KBM-7 (cell line): ENCODE measurements at regions not wholly inside any gene's neighbourhood (a gene's known extent, or its start where the extent isn't known, plus 50 kb on each side); places are given as distances from the start of the nearest gene placed in this dataset.
"Not testable (repeated sequence)": the region's sequence is repeated elsewhere in the genome, so short reads cannot be mapped to it uniquely, and the experiment has no call there.

Experiments used
- DNase-seq: peaks from one replicate; pipeline ENCODE4 v3.0.0-alpha.2; 2015
- in situ Hi-C: fragments of 300-500 bp; cut with MboI; formaldehyde crosslinking; loops from 2 replicates; pipeline ENCODE4 v1.14.3; 2020; ENCODE audit warnings: low sequenced_read_pairs, low pct_unique_long_range_greater_than_20kb, mixed read lengths

DNA sequence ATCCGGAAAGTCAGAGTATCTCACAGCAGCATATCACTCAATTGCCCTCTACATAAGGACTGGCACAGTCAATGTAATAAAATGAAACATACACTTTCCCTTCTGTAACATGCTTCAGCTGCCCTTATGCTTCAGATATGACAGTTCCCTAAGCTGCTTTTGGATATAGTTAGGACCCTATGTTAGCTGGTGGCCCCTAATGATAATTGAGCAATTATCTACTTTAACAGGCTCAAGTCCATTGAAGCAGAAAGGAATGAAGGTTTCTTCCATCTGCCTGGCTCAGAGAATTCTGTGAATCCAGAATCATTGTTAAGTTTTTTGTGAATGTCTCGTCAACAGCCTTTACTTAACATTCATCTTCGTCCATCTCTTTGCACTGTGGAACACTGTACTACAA, 951.2 kb upstream of the DIAPH2 start:
- in situ Hi-C loops: no loop called here
- DNase-seq: no peak

DNA sequence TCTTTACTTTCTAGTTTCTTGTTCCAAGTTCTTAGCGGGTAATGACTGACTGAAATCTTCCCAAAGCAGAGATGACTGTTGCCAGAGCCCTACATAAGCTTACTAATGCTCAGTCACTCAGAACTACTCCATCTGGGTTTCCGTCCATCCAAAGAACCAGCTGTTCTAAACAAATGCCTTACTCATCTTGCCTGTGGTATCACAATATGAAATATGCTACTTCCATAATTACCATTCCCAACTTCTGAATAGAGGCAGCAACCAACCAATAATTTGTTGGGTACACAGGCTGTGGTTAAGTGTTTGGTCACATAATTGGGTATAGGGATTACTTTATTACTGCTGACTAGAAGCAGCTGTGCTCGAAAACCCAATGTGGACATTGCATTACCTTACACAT, 930.2 kb upstream of the DIAPH2 start:
- DNase-seq: no peak
- in situ Hi-C loops: no loop called here

DNA sequence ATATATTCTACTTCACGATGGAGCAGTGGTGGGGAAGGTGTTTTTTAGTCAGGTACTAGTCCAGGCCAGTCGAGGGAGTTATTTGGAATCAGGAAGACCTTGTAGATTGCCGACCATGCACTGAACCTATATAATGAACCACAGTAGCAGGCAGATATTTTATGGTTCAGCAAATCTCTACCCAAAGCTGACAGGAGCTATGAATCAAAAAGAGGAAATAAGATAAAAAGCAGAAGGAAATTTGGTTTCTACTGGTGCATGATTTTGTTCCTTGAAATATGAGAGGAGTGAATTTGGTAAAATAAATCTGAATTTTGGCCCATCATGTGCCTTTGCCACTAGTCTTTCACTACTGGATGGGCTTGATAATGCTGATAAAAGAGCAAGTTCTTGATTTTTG, 924.3 kb upstream of the DIAPH2 start:
- peak; percentile 87 for DNase-seq
- in situ Hi-C loops: no loop called here

- DNase-seq: peak; percentile 27
- in situ Hi-C loops: no loop called here
These were observed 921.9 kb upstream of the DIAPH2 start for GRCh38 chrX:95762716-95763115.

DNA sequence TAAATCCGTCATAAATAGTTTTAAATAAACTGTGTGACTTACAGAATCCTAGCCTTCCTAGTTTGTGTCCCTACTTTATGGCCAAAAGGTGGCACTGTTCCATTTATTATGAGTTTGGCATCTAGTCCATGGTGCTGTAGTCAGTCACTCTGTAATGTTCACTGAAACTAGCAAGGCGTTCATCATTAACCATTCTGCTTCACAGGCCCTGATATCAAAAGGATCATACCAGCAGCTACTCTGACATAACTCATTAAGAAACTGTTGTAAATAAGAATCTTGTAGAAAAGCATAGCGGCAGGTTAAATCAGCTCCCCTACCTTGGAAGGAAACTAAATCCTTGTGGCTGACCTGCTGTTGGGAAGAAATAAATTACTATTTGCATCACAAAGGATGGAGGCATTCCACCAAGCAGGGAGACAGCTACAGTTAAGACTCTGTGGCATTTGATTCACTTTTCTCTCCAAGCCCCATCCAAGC, 919.6 kb upstream of the DIAPH2 start:
- in situ Hi-C loops: no loop called here
- peak; percentile 32 for DNase-seq

- DNase-seq, in situ Hi-C loops: not testable (repeated sequence)
These were observed 913.4 kb upstream of the DIAPH2 start for GRCh38 chrX:95771198-95771597.

- in situ Hi-C loops: no loop called here
- DNase-seq: no peak
These were observed 892.8 kb upstream of the DIAPH2 start for GRCh38 chrX:95791876-95792275.

DNA sequence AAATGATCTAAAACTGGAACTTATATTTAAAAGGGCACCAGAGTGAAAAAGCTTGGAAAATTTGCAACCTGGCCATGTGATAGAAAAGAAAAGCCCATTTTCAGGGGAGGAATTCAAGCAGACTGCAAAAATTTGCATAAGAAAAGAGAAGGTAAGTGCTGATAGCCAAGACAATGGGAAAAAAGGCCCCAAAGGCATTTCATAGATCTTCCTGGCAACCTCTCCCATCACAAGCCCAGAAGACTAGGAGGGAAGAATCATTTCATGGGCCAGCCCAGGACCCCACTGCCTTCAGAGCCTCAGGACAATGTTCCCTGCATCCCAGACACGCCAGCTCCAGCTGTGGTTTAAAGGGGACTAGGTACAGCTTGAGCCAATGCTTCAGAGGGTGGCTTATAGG, 887.3 kb upstream of the DIAPH2 start:
- no peak for DNase-seq
- in situ Hi-C loops: no loop called here

DNA sequence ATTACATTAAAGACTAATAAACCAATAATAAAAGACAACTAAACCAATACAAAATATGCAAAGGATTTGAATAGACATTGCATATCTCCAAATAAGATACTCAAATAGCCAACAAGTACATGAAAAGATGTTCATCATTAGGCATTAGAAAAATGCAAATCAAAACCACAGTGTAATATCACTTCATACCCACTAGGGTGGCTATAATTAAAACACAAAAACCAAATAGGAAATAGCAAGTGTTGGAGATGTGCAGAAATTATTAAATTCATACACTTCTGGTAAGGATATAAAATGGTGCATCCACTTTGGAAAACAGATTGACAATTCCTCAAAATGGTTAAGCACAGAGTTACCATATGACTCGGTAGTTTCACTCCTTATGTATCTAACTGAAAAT, 860.8 kb upstream of the DIAPH2 start:
- no peak for DNase-seq
- in situ Hi-C loops: no loop called here

DNA sequence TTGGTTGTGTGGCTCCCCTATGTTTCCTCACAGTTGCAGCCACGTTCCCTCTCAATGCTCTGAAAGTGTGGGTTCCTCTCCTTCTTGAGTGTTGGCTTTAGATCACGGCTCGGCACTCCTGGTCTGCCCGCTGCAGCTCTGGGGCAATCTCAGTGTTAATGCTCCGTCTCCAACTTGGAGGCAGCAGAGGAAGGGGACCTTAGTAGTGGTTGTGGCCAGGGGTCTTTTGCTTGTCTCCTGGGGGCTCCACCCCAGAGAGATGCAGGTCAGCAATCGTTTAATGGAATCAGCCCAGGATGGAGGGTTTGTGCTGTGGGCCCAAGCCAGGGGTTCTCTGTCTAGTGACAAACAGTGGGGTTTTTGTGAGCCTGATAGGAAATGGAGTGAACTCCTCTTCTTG, 849.4 kb upstream of the DIAPH2 start:
- in situ Hi-C loops: no loop called here
- no peak for DNase-seq

DNA sequence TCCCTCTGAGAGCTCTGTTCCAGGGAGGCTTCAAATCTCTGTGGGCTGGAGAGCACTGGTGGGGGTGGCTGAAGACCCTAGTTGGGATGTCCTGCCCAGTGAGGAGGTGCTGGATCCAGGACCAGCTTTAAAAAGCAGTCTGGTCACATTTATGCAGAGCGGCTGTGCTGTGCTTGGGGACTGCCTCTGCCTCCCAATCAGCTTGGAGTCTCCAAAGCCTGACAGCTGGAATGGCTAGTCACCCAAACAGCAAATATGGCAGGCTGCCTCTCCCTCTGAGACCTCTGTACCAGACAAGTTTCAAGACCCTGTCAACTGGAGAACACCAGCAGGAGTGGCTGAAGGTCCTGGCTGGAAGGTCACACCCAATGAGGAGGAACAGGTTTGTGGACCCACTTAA, 848.1 kb upstream of the DIAPH2 start:
- DNase-seq: no peak

DNA sequence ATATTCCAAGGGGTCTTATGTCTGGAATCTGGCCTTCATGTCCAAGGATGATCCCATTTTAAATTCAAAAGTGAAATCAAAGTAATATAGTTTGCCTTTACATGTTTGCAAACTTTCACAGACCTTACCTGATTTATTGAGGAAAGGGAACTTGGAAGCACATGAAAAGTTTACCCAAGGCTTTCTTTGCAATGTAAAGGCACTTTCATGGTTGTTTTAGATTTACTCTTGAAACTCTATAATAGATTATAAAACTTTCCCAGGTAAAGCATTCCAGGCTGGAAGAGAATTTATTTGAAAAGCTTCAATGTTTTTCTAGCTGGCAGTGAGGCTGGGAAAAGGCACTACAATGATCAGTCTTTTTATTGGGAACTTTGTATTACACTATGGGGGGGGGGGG, 842.8 kb upstream of the DIAPH2 start:
- DNase-seq: no peak
- in situ Hi-C loops: no loop called here

More for the DNA sequence above, 848.1 kb upstream of the DIAPH2 start:
- in situ Hi-C loops: no loop called here

- DNase-seq: peak; percentile 8
- in situ Hi-C loops: no loop called here
These were observed 824.5 kb upstream of the DIAPH2 start for GRCh38 chrX:95860127-95860526.

GRCh38 chrX:95875661-95876060, 809.0 kb upstream of the DIAPH2 start:
- no peak for DNase-seq
- in situ Hi-C loops: no loop called here

GRCh38 chrX:95878874-95879273, 805.8 kb upstream of the DIAPH2 start:
- in situ Hi-C loops: no loop called here
- no peak for DNase-seq

GRCh38 chrX:95884186-95884585, 800.5 kb upstream of the DIAPH2 start:
- DNase-seq: no peak
- in situ Hi-C loops: no loop called here

GRCh38 chrX:95885074-95885473, 799.6 kb upstream of the DIAPH2 start:
- in situ Hi-C loops: no loop called here
- no peak for DNase-seq

DNA sequence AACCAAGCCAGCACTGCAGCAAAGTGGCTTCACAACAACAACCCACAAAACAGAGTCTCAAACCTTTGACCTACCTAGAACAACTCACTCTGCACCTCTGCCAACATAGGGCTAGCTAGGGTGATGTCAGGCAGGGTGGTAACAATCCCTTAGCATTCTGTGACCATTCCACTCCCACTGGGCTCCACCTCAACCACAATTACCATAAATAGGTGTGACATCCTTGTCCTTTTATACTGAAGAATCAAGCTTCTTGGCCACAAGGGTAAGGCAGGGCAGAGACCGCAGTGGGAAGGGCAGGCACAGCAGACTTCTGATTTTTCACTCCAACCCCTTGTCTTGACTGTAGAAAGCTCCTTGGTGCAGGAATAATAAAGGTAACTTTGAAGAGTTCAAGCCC, 795.4 kb upstream of the DIAPH2 start:
- DNase-seq: no peak
- in situ Hi-C loops: no loop called here

DNA sequence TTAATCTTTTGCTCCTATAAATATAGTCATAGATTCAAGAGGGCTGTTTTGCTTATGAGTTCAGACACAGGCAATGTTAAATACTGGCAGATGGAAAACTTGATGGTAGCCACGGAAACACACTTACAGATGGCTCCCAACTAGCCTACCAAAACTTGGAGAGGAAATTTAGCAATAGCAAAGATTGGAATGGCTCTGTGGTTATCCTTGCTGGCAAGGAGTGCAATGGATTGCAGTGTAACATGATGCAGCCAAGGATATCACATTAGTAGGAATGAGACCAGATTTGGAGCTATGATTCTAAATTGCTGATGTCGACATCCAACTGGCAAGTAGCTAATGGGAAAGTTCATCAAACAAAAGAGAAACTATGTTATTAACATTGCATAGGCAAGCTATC, 791.0 kb upstream of the DIAPH2 start:
- DNase-seq: no peak
- in situ Hi-C loops: no loop called here

DNA sequence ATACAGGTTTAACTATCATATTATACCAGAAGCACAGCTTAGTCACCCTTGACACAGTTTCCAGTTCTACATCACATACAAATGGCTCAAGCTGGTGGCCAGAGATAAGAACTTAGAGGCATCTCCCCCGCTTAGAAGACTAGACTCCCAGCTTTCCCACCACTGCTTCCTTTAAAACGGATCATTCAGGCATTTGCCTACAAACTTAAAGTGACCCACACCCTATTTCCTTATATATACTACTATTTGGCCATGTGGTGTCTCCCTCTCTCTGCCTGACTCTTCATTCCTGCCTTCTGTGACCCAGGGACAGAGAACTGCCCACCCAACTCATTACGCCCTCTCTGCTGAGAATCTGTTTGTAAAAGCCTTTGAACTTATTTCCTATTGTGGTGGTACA, 781.2 kb upstream of the DIAPH2 start:
- in situ Hi-C loops: no loop called here
- peak; percentile 23 for DNase-seq

GRCh38 chrX:95903975-95904374, 780.7 kb upstream of the DIAPH2 start:
- in situ Hi-C loops: no loop called here
- no peak for DNase-seq

DNA sequence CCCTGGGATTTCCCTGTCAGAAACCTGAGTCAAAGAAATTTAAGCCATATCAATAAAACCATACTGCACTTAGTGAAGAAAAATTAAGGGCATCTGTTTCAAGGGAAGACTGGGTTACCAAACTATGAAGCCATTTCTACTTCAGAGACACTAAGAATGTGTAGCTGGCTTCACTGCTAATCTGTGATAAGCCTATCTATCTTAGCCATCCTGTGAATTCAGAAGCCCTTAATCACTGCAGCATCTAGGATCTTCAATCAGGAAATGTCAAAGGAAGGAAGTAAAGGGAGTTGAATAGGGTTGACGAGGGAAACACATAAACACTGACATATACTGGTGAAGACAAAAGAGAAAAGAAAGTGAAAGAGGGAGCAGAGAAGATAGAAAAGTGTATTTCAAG, 777.6 kb upstream of the DIAPH2 start:
- no peak for DNase-seq
- in situ Hi-C loops: no loop called here
